Thyroid gland (tissue), 4 donors: ENCODE measurements at regions not wholly inside any gene's neighbourhood (a gene's known extent, or its start where the extent isn't known, plus 50 kb on each side); places are given as distances from the start of the nearest gene placed in this dataset.

Experiments used
- DNase-seq, 2 donors: peaks; one replicate each; pipeline ENCODE4 v3.0.0-alpha.2; 2019
- H3K27ac ChIP-seq, 3 donors: fragments of 200-600 bp; sonication (generic); 1 replicate in 2 of 3; 2 replicates in 1 of 3; pipeline ENCODE4 v1.5.1; 2016 to 2019; ENCODE audit warnings: mild to moderate bottlenecking in 1 of 3, moderate library complexity in 1 of 3
- H3K27me3 ChIP-seq: fragments of 200-600 bp; sonication (generic); one replicate; pipeline ENCODE4 v1.5.1; 2019
- H3K36me3 ChIP-seq, 2 donors: fragments of 200-600 bp; sonication (generic); one replicate each; pipeline ENCODE4 v1.5.1; 2016 to 2019
- H3K4me1 ChIP-seq, 2 donors: fragments of 200-600 bp; sonication (generic); one replicate each; pipeline ENCODE4 v1.5.1; 2017 to 2019
- H3K4me3 ChIP-seq, 3 donors: fragments of 200-600 bp; sonication (generic); replicated peaks in 1 of 3; 1 replicate in 2 of 3; 2 replicates in 1 of 3; pipeline ENCODE4 v1.5.1; 2016; ENCODE audit warnings: mild to moderate bottlenecking in 1 of 3
- H3K9me3 ChIP-seq: fragments of 200-600 bp; sonication (generic); one replicate; pipeline ENCODE4 v1.5.1; 2017
- CTCF ChIP-seq, 6 experiments: fragments of 200-600 bp in 3 of 6; fragments of 450-650 bp in 3 of 6; sonication (generic) in 3 of 6; IDR thresholded peaks; one replicate each; pipeline ENCODE4 v1.5.1; 2016 to 2019; ENCODE audit warnings: antibody characterized with exemption in 6 of 6, mild to moderate bottlenecking in 2 of 6, inconsistent platforms in 1 of 6, moderate library complexity in 1 of 6
- POLR2A ChIP-seq, 2 donors: fragments of 450-650 bp; IDR thresholded peaks; one replicate each; pipeline ENCODE4 v1.6.1; 2017; ENCODE audit warnings: antibody characterized with exemption in 2 of 2, mild to moderate bottlenecking in 2 of 2, moderate library complexity in 1 of 2
- WGBS, 2 donors: methylation state at CpG; one replicate each; pipeline ENCODE4 v1.1.5; 2017; 5-methylcytosine and 5-hydroxymethylcytosine counted together
- intact Hi-C: fragments of 100-400 bp; cut with DNase I; formaldehyde crosslinking; loops from one replicate; pipeline ENCODE4 v1.15.1; 2023

GRCh38 chr2:40037303-40037702, 258.2 kb upstream of the THUMPD2 start:
- intact Hi-C loops = no loop called here
- DNase-seq = no peak
- no peaks in the 10 kb centered on the region for H3K4me1 ChIP-seq
- H3K36me3 ChIP-seq = no peaks in the 10 kb centered on the region
- no peaks in the 10 kb centered on the region for H3K27me3 ChIP-seq
- H3K4me3 ChIP-seq = no peak overlapping the region
- H3K9me3 ChIP-seq = no peaks in the 10 kb centered on the region
- 67 to 73% methylated on average over 7 of the region's 7 CpGs for WGBS, 2 donors
- no peak for TF ChIP-seq POLR2A (IDR thresholded peaks at IDR 0.05)
- no peak for TF ChIP-seq CTCF (IDR thresholded peaks at IDR 0.05)
- H3K27ac ChIP-seq = no peak overlapping the region

- Histone ChIP-seq H3K4me3 (no peak overlapping the region), H3K9me3 (no peaks in the 10 kb centered on the region), H3K36me3 (no peaks in the 10 kb centered on the region), H3K4me1 (no peaks in the 10 kb centered on the region), H3K27ac (no peak overlapping the region), H3K27me3 (no peaks in the 10 kb centered on the region)
- TF ChIP-seq POLR2A (IDR thresholded peaks at IDR 0.05) (no peak), CTCF (IDR thresholded peaks at IDR 0.05) (no peak)
- no peak for DNase-seq
- WGBS, 2 donors = 79 to 85% methylated on average over 2 of the region's 2 CpGs
- intact Hi-C loops = no loop called here
Observed at GRCh38 chr2:40036241-40036640, 257.2 kb upstream of the THUMPD2 start.

- Histone ChIP-seq H3K36me3 (no peaks in the 10 kb centered on the region), H3K27me3 (no peaks in the 10 kb centered on the region), H3K4me3 (no peak overlapping the region), H3K9me3 (no peaks in the 10 kb centered on the region), H3K4me1 (no peaks in the 10 kb centered on the region), H3K27ac (no peak overlapping the region)
- TF ChIP-seq CTCF (IDR thresholded peaks at IDR 0.05) = no peak
- TF ChIP-seq POLR2A (IDR thresholded peaks at IDR 0.05) = no peak
- intact Hi-C loops = no loop called here
- DNase-seq = no peak
Observed at GRCh38 chr2:40034801-40035200, 255.7 kb upstream of the THUMPD2 start.

- Histone ChIP-seq H3K27ac (no peak overlapping the region), H3K9me3 (no peaks in the 10 kb centered on the region), H3K4me1 (no peaks in the 10 kb centered on the region), H3K36me3 (no peaks in the 10 kb centered on the region), H3K4me3 (no peak overlapping the region), H3K27me3 (no peaks in the 10 kb centered on the region)
- no peak for DNase-seq
- 79 to 81% methylated on average over 3 of the region's 3 CpGs for WGBS, 2 donors
- no peak for TF ChIP-seq CTCF (IDR thresholded peaks at IDR 0.05)
- no peak for TF ChIP-seq POLR2A (IDR thresholded peaks at IDR 0.05)
- intact Hi-C loops = no loop called here
Observed at GRCh38 chr2:40034198-40034597, 255.1 kb upstream of the THUMPD2 start.

GRCh38 chr2:40033781-40034180, 254.7 kb upstream of the THUMPD2 start:
- Histone ChIP-seq H3K9me3 (no peaks in the 10 kb centered on the region), H3K27me3 (no peaks in the 10 kb centered on the region), H3K27ac (no peak overlapping the region), H3K36me3 (no peaks in the 10 kb centered on the region), H3K4me3 (no peak overlapping the region), H3K4me1 (no peaks in the 10 kb centered on the region)
- TF ChIP-seq CTCF (IDR thresholded peaks at IDR 0.05) (no peak), POLR2A (IDR thresholded peaks at IDR 0.05) (no peak)
- intact Hi-C loops = no loop called here
- 92 to 94% methylated on average over 4 of the region's 4 CpGs for WGBS, 2 donors
- no peak for DNase-seq
